HEK293T (cell line): ENCODE measurements at regions not wholly inside any gene's neighbourhood (a gene's known extent, or its start where the extent isn't known, plus 50 kb on each side); places are given as distances from the start of the nearest gene placed in this dataset.

Experiments used
- ARNT ChIP-seq: fragments of 450-650 bp; IDR thresholded peaks from 2 replicates; pipeline ENCODE4 v1.6.1; 2017; ENCODE audit warnings: mild to moderate bottlenecking
- BHLHE40 ChIP-seq: fragments of 450-650 bp; IDR thresholded peaks from 2 replicates; pipeline ENCODE4 v1.6.1; 2016; ENCODE audit warnings: mild to moderate bottlenecking, moderate library complexity, borderline replicate concordance
- SP1 ChIP-seq: fragments of 450-650 bp; IDR thresholded peaks from 2 replicates; pipeline ENCODE4 v1.6.1; 2017
- TF ChIP-seq, protein P1 (sequence below): fragments of 450-650 bp; IDR thresholded peaks from 2 replicates; pipeline ENCODE4 v1.6.1; 2016

DNA sequence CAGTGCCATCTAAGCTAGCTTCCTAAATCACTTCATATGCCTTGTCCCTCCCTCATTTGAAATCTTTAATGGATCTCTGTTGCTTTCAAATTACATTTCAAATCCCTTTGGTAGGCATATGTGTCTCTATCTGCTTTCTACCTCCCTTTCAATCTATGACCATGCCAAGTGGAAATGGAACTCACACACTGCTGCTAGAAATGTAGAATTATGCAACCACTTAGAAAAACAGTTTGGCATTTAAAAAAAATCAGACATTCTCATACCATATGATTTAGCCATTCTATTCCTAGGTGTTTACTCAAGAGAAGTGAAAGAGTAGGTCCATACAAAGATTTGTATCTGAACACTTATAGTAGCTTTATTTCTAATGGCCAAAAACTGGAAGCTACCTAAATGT, 413.5 kb upstream of the INTU start:
- TF ChIP-seq ARNT (no peak), SP1 (no peak), BHLHE40 (no peak)
- TF ChIP-seq, protein P1, sequence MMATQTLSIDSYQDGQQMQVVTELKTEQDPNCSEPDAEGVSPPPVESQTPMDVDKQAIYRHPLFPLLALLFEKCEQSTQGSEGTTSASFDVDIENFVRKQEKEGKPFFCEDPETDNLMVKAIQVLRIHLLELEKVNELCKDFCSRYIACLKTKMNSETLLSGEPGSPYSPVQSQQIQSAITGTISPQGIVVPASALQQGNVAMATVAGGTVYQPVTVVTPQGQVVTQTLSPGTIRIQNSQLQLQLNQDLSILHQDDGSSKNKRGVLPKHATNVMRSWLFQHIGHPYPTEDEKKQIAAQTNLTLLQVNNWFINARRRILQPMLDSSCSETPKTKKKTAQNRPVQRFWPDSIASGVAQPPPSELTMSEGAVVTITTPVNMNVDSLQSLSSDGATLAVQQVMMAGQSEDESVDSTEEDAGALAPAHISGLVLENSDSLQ: no peak
